Keratinocyte (primary cell): ENCODE measurements at regions not wholly inside any gene's neighbourhood (a gene's known extent, or its start where the extent isn't known, plus 50 kb on each side); places are given as distances from the start of the nearest gene placed in this dataset.

Experiments
- CTCF ChIP-seq, 3 experiments: IDR thresholded peaks in 1 of 3; conservative IDR thresholded peaks in 1 of 3; optimal IDR thresholded peaks in 1 of 3; 2 replicates in 2 of 3; 3 replicates in 1 of 3; pipeline versions ENCODE3 to v1.5.1; 2011; ENCODE audit warnings: low read length in 3 of 3, mild to moderate bottlenecking in 3 of 3, moderate library complexity in 2 of 3, control low read depth in 1 of 3, inconsistent platforms in 1 of 3; ENCODE audit not compliant: insufficient read depth in 2 of 3; ENCODE audit errors: extremely low read depth in 1 of 3
- EZH2 ChIP-seq: IDR thresholded peaks from one replicate; pipeline ENCODE4 v1.6.1; 2012; ENCODE audit warnings: inconsistent platforms, mild to moderate bottlenecking, low read length, moderate library complexity

DNA sequence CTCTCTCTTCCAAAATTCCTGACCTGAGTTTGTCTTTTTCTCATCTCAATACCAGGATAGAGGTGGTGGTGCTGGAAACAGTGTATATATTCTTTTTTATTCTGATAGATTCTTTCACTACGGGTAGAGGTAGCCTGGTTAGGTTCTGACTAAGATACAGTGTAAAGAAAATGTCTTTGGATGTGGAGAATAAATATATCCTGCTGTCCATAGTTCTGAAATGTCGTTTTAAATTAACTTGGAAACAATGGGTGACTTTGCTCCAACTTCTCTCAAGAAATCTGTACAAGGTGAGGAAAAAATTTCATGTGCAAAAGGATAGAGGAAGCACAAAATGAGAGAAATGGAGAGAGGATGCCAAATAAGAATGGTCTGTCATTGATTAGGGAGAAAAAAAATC is 546.1 kb downstream of the GBA3 start:
- TF ChIP-seq CTCF (optimal IDR thresholded peaks at IDR 0.05 in 1 of 3, IDR thresholded peaks at IDR 0.05 in 1 of 3, conservative IDR thresholded peaks at IDR 0.05 in 1 of 3; ENCODE audit: extremely low read depth in 1 of 3, insufficient read depth in 2 of 3, low read length in 3 of 3) (no peak), EZH2 (no peak)
